ENCODE measurements at regions not wholly inside any gene's neighbourhood (a gene's known extent, or its start where the extent isn't known, plus 50 kb on each side); places are given as distances from the start of the nearest gene placed in this dataset.
"Not testable (repeated sequence)": the region's sequence is repeated elsewhere in the genome, so short reads cannot be mapped to it uniquely, and the experiment has no call there.

- not testable (repeated sequence) for TF ChIP-seq CTCF (IDR thresholded peaks at IDR 0.05 in 2 of 3, conservative IDR thresholded peaks at IDR 0.05 in 1 of 3; ENCODE audit: control insufficient read depth in 2 of 3, extremely low read depth in 1 of 3, insufficient read depth in 1 of 3, low read depth in 3 of 3, low read length in 3 of 3); POLR2AphosphoS5 (IDR thresholded peaks at IDR 0.05; ENCODE audit: low read length); SPI1 (IDR thresholded peaks at IDR 0.05; ENCODE audit: borderline replicate concordance, insufficient read depth, low read depth, low read length); NFYB (IDR thresholded peaks at IDR 0.05; ENCODE audit: insufficient read depth, low read depth, low read length); TCF3 (IDR thresholded peaks at IDR 0.05; ENCODE audit: borderline replicate concordance, insufficient read depth, low read depth, low read length); HDAC6 (IDR thresholded peaks at IDR 0.05; ENCODE audit: unreplicated experiment); NR2C2 (IDR thresholded peaks at IDR 0.05; ENCODE audit: borderline replicate concordance, control insufficient read depth, insufficient read length, low read depth); MXI1 (IDR thresholded peaks at IDR 0.05; ENCODE audit: low read depth, low read length); RAD21 (IDR thresholded peaks at IDR 0.05; ENCODE audit: insufficient read depth, low read depth, low read length)
These were observed 180.6 kb upstream of the HAAO start for GRCh38 chr2:42972933-42973516.
